GM10266 (cell line): ENCODE measurements at regions not wholly inside any gene's neighbourhood (a gene's known extent, or its start where the extent isn't known, plus 50 kb on each side); places are given as distances from the start of the nearest gene placed in this dataset.

Experiments
- DNase-seq: peaks from one replicate; pipeline ENCODE4 v3.0.0; 2012; ENCODE audit errors: extremely low spot score
- TF ChIP-seq, protein P1 (sequence below): IDR thresholded peaks from 2 replicates; pipeline ENCODE4 v1.5.1; 2012; ENCODE audit warnings: mild to moderate bottlenecking, low read depth; ENCODE audit not compliant: control insufficient read depth, insufficient read depth; ENCODE audit errors: missing control alignments

DNA sequence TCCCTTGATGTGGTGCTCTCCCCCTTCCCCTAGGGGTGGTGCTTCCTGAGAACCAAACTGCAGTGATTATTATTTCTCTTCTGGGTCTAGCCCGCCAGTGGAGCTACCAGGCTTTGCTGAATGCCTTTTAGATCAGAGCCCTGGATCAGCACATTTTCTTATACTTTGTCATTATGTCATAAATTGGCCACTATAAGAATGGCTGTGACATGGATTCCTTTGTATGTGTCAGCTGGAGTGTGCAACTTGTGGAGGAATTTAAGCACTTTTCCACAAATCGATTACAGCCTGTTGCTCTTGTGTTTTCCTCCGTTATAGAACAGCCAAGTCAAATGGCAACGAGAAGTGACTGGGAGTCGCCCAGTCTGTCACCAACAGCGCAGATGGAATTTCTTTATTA, 273.3 kb downstream of the DUSP10 start:
- TF ChIP-seq, protein P1, sequence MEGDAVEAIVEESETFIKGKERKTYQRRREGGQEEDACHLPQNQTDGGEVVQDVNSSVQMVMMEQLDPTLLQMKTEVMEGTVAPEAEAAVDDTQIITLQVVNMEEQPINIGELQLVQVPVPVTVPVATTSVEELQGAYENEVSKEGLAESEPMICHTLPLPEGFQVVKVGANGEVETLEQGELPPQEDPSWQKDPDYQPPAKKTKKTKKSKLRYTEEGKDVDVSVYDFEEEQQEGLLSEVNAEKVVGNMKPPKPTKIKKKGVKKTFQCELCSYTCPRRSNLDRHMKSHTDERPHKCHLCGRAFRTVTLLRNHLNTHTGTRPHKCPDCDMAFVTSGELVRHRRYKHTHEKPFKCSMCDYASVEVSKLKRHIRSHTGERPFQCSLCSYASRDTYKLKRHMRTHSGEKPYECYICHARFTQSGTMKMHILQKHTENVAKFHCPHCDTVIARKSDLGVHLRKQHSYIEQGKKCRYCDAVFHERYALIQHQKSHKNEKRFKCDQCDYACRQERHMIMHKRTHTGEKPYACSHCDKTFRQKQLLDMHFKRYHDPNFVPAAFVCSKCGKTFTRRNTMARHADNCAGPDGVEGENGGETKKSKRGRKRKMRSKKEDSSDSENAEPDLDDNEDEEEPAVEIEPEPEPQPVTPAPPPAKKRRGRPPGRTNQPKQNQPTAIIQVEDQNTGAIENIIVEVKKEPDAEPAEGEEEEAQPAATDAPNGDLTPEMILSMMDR = no peak
- DNase-seq = no peak

GRCh38 chr1:221469476-221469875, 272.4 kb downstream of the DUSP10 start:
- TF ChIP-seq, protein P1 = no peak
- DNase-seq = no peak

DNA sequence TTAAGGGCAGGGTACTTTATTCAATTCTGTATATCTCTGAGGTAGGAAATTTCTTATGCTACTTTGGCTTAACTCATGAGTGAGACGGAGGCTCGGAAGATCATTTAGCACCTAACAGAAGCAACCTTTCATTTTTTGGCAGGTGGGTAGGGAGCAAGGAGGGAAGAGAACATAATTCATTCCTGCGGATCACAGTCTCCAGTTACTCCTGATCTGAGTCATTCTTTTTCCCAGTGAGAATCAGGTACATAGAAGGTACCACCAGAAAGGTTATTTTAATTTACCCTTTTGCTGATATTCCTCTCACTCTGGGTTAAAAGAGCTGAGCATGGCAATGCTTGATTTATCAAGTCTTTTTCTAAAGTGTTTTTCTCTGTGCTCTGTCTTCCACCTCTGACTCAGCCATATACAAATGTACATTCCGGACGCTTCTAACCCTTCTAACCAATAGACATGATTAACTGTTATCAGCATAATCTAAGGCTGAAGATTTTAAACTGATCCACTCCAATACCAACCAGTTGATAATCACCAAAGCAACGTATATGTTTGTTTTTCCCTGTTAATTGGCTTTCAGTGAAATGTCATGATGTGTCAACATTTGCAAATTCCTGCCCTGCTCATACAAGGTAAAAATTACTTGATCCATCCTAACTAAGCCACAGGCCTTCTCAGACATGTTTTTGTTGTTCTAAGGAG, 271.7 kb downstream of the DUSP10 start:
- TF ChIP-seq, protein P1 = no peak
- no peak for DNase-seq

DNA sequence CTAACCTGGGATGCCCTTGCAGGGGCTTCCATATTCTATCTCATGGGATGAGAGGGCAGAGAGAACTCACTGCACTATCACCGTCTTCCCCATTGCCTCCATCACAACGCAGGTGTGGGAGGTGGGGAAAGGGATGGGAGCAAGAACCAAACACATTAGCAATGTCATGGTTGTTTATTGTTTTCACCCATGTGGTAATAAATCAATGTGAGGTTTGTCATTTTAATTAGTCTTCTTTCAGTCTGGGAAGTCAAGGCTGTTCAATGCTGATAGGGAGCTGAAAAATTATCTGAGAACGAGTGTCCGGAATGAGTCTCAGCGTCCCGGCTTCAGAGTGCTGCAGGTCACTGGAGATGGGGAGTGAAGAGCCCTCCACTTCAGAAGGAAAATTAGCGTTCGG, 268.5 kb downstream of the DUSP10 start:
- DNase-seq = no peak
- TF ChIP-seq, protein P1 = no peak

- TF ChIP-seq, protein P1 = no peak
Measured at GRCh38 chr1:221477252-221477651, 264.6 kb downstream of the DUSP10 start.

GRCh38 chr1:221478050-221478949, 263.6 kb downstream of the DUSP10 start:
- peak; percentile 20 for DNase-seq
- TF ChIP-seq, protein P1 = peak; percentile 81

More at GRCh38 chr1:221477252-221477651, 264.6 kb downstream of the DUSP10 start:
- no peak for DNase-seq

GRCh38 chr1:221487781-221488524, 253.9 kb downstream of the DUSP10 start:
- TF ChIP-seq, protein P1 = no peak
- no peak for DNase-seq
